ENCODE measurements at regions not wholly inside any gene's neighbourhood (a gene's known extent, or its start where the extent isn't known, plus 50 kb on each side); places are given as distances from the start of the nearest gene placed in this dataset.
"Not testable (repeated sequence)": the region's sequence is repeated elsewhere in the genome, so short reads cannot be mapped to it uniquely, and the experiment has no call there.

GRCh38 chr15:88997531-88997930 is 84.4 kb upstream of the MFGE8 start:
- no peak for DNase-seq

- no peak for DNase-seq
Observed at GRCh38 chr15:88998980-88999713, 86.0 kb upstream of the MFGE8 start.

DNA sequence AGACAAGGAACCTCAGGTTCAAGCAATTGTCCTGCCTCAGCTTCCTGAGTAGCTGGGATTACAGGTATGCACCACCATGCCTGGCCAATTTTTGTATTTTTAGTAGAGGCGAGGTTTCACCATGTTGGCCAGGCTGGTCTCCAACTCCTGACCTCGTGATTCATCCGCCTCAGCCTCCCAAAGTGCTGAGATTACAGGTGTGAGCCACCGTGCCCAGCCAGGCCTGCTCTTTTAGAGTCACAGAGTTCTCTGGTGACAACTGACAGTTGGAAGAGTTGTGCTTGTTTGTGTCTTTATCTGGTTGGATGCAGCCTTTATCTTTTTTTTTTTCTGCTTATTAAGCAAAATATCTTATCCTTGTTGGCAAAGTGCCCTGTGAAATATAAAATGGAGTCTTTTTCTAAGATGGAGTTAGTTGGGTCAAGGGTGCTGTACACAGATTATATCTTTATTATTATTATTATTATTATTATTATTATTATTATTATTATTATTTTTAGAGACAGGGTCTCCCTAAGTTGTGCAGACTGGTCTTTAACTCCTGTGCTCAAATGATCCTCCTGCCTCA is 86.5 kb upstream of the ABHD2 start:
- DNase-seq: not testable (repeated sequence)

DNA sequence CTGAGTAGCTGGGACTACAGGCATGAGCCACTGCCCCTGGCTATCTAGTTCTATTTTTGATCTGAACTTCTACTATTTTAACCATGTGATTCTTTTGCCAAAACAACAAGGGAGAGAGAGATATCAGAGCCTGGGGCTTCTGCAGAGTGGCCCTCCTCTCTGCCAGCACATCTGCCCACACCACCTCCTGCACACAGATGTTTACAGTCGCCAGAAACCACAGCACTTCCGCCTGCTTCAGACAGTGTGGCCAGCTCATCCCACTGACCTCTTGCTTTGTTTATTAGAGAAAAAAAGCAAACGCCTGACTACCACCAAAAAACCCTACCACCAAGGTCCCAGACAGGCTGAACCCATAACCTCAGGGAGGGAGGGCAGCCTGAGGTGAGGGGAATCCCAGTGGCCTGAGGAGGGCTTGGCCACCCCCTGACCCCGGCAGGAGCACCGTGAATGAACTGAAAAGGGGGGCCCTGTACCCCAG is 85.9 kb upstream of the ABHD2 start:
- DNase-seq: no peak

DNA sequence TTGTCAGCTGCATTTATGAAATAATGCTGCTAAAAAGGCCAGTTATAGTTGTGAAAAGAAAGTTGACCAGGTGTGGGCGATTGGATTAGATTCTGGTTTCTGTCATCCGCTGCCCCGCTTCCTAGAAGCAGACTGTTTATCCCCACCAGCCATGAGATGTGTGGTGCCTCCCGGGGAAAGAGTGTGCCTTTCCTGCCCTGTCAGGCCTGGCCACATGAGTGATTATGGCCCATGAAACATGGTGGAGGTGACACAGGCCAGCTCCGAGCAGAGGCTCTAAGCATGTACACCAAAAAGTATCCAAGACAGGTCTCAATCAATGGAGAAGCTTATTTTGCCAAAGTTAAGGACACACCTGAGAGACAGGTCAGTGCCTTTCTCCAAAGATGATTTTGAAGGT is 85.4 kb upstream of the ABHD2 start:
- no peak for DNase-seq

- DNase-seq: no peak
Observed at GRCh38 chr15:89003865-89004725, 84.2 kb upstream of the ABHD2 start.

DNA sequence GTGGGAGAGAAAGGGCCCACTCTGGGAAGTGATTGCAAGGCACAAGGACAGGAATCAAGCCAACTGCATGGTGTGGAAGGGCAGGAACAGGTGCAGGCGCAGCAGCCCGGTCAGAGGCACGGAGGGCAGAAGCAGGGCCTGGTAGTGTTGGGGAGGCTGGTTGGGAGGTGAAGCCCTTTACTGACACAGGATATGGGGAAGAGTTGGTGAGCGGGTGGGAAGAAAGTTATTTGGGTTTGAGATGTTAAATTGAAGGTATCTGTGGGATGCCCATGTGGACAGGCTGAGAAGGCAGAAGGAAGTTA is 83.6 kb upstream of the ABHD2 start:
- no peak for DNase-seq

DNA sequence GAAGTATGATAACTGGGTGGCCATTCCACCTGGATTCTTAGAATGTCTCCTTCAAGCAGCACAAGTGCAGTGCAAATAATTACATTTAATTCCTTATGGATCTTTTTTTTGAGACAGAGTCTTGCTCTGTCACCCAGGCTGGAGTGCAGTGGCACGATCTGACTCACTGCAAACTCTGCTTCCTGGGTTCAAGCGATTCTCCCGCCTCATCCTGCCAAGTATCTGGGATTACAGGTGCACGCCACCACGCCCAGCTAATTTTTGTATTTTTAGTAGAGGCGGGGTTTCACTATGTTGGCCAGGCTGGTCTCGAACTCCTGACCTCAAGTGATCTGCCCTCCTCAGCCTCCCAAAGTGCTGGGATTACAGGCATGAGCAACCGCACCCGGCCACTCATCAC is 80.7 kb upstream of the ABHD2 start:
- not testable (repeated sequence) for DNase-seq

DNA sequence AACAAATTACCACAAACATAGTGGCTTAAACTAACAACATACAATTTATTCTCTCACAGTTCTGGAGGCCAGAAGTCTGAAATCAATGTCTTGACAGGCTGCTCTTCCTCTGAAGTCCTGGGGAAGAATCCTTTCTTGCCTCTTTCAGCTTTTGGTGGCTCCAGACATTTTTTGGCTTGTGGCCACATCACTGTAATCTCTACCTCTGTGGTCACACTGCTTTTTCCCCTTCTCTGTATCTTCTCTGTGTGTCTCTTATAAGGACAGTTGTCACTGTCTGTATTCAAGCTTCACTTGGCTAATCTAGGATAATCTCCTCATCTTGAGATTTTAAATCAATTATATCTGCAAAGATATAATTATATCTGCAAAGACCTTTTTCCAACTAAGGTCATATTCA is 80.3 kb upstream of the ABHD2 start:
- no peak for DNase-seq

DNA sequence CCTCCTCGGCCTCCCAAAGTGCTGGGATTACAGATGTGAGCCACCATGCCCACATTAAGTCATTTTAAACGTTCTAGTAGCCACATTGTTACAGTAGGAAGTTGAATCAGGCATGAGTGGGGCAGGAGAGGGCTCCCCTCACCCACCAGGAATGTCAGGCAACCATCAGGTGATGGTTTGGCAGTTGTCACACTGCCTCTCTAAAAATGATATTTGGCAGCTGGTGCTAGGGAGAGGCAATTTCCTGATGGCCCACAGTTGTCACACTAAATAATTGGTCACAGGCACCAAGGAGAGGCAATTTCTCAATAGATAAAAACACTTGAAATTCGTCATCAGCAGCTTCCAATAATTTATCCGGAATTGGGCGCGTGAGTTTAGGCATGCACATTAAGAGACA is 79.2 kb upstream of the ABHD2 start:
- DNase-seq: no peak

DNA sequence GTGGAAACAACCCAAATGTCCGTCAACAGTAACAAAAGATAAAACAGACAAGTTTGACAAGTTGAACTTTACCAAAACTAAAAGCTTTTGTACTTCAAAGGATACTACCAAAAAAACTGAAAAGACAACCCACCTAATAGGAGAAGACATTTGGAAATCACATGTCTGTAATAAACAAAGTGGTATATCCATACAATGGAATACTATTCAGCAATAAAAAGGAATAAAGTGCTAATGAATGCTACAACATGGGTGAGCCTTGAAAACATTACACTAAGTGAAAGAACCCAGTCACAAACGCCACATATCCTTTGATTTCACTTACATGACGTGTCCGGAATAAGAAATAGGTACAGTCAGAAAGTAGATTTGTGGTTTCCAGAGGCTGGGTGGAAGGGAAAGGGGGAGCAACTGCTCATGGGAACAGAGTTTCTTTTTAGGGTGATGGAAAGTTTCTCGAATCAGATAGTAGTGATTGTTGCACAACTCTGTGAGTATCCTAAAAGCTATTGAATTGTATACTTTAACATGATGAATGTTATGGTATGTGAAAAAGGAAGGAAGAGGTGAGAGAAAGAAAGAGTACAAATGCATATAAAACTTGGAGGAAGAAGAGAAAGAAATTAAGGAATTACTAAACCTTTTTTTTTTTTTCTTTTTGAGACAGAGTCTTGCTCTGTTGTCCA is 72.7 kb upstream of the ABHD2 start:
- DNase-seq: no peak

- no peak for DNase-seq
Observed at GRCh38 chr15:89016549-89017041, 71.7 kb upstream of the ABHD2 start.

DNA sequence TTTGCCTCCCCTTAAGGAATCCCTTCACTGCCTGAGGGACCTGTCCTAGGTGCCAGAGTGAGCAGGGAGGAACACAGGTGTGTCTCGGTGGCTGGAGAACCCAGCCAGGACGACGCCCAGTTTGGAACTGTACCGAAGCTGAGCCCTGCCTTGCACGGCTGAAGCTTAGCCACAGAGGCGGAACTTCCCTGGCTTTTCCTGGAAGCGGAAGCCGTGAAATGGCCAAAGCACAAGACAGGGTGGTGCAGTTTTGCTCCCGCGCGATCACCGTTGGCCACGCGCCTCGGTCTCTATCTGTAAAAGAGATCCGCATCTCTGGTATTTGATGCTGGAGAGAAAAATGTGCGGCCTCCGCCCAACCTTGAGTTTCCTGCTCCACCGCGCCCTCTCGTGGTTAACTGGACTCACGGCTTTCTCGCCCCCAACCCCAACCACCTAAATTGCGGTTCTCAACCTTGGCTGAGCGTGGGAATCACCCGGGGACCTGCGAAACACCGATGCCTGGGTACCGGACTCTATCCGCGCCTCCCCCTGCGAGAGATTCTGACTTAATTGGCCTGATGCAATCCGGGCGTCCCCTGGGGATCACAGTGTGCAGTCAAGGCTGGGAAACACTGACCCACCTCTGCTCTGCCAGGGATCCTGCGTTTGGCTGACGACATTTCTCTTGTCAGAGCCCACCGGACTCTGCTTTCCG is 70.7 kb upstream of the ABHD2 start:
- peak; percentile 87 for DNase-seq

DNA sequence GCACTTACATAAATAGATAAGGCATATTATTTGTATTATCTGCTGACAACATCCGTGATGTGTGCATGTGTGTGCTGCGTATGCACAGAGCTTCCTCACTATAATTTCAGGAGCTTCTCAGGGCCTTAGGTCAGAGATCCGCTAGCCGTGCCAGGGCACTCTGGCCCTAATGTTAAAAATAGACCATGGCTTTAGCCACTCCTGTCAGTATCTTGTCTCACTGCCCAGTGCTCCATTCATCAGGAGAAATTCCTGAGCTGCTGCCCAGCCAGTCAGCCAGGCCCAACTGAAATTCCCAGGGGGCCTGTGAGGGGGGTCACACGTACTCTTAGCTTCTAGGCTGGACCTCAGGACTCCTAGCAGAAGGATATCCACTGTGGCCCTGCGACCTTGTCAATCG is 70.0 kb upstream of the ABHD2 start:
- no peak for DNase-seq

- no peak for DNase-seq
Observed at GRCh38 chr15:89019436-89019835, 68.8 kb upstream of the ABHD2 start.

DNA sequence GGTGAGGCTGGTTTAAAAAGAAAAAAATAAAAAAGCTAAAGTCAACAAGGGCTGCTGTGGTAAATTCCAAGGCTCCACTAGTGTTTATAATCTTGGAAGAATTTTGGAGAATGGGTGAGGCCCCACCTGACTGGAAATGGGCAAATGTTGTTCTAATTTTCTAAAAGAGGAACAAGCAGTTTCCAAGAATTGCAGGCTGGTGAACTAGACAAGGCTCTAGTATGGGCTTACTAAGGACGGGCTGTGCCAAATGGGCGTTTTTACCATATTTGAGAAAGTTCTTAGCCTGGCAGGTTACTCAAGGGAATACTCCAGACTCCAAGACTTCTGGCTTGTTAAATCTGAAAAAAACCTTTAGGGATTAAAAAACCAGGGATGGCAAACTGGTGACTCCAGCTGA is 67.0 kb upstream of the ABHD2 start:
- no peak for DNase-seq

DNA sequence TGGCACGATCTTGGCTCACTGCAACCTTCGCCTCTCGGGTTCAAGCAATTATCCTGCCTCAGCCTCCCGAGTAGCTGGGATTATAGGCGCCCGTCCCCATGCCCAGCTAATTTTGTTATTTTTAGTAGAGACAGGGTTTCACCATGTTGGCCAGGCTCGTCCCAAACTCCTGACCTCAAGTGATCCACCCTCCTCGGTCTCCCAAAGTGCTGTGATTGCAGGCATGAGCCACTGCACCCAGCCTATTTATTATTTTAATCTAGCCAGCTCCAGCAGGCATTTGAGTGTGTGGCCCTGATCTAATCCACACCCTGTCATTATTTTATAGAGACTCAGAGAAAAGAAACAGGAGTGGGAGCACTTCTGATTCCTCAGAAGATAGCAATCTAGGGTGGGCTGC is 66.4 kb upstream of the ABHD2 start:
- DNase-seq: not testable (repeated sequence)

DNA sequence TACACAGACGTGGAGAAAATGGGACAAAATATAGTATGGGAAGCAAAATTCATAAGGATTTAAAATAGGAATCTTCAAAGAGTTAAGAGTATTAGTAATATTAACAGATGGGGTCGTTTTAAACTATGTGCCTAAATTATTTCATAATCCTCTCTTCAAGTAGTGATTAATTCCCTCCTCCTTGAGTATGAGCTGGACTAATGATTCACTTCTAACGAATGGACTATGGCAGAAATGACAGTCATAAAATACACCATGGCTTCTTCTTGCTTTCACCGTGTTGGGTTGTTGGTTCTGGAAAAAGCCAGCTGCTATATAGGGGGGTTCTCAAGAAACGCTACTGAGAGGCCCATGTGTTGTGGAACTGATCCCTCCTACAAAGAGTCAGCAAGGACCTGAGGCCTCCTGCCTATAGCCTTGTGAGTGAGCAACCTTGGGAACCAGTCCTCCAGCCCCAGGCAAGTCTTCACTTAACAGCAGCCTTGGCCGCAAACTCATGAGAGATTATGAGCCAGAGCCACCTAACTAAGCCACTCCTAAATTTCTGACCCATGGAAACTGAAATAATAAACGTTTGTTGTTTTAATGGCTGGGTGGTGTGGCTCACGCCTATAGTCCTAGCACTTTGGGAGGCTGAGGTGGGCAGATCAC is 64.8 kb upstream of the ABHD2 start:
- no peak for DNase-seq

GRCh38 chr15:89024418-89024817 is 63.8 kb upstream of the ABHD2 start:
- no peak for DNase-seq

DNA sequence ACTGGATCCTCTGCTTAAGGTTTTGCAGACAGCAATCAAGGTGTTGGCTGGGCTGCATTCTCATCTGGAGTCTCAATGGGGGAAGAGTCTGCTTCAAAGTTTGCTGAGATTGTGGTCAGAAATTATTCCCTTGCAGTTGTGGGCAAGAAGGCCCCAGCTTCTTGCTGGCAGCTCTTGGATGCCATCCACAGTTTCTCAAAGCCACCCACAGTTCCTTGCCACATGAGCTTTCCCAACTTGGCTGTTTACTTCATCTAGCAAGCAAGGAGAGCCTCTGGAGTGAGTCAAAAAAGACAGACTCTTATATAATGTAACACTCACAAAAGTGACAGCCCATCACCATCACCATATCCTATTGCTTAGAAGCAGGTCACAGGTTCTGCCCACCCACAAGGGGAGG is 62.1 kb upstream of the ABHD2 start:
- no peak for DNase-seq

- no peak for DNase-seq
Observed at GRCh38 chr15:89028036-89028435, 60.2 kb upstream of the ABHD2 start.

- DNase-seq: no peak
Observed at GRCh38 chr15:89030311-89030710, 57.9 kb upstream of the ABHD2 start.
